ENCODE measurements at regions not wholly inside any gene's neighbourhood (a gene's known extent, or its start where the extent isn't known, plus 50 kb on each side); places are given as distances from the start of the nearest gene placed in this dataset.

DNA sequence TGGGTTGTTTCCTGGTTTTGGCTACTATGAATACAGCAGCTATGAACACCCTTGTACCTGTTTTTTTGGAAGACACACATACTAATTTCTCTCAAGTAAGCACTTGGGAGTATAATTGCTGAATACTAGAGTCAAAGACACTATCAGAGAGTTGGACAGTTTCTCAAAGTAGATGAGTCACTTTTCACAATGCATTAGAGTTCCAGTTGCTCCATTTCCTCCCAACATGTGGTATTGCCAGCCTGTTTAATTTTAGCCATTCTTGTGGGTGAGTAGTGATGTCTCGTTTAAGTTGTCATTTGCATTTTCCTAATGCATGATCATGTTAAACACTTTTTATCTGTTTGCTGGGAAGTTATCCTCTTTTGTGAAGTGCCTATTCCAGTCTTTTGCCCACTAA is 81.6 kb upstream of the GDNF start:
- TF ChIP-seq, protein P1, sequence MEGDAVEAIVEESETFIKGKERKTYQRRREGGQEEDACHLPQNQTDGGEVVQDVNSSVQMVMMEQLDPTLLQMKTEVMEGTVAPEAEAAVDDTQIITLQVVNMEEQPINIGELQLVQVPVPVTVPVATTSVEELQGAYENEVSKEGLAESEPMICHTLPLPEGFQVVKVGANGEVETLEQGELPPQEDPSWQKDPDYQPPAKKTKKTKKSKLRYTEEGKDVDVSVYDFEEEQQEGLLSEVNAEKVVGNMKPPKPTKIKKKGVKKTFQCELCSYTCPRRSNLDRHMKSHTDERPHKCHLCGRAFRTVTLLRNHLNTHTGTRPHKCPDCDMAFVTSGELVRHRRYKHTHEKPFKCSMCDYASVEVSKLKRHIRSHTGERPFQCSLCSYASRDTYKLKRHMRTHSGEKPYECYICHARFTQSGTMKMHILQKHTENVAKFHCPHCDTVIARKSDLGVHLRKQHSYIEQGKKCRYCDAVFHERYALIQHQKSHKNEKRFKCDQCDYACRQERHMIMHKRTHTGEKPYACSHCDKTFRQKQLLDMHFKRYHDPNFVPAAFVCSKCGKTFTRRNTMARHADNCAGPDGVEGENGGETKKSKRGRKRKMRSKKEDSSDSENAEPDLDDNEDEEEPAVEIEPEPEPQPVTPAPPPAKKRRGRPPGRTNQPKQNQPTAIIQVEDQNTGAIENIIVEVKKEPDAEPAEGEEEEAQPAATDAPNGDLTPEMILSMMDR (conservative IDR thresholded peaks at IDR 0.05; ENCODE audit: low read depth, low read length), result no peak
- TF ChIP-seq EZH2 (IDR thresholded peaks at IDR 0.05; ENCODE audit: borderline replicate concordance, low read depth, low read length, poor library complexity, severe bottlenecking), result no peak
